IMR-90 (cell line): ENCODE measurements at regions not wholly inside any gene's neighbourhood (a gene's known extent, or its start where the extent isn't known, plus 50 kb on each side); places are given as distances from the start of the nearest gene placed in this dataset.

Experiments used
- ATAC-seq: fragments of 200-7000 bp; cut with Tn5 transposase; 2 replicates; pipeline ENCODE4 v1.9.1; 2020; ENCODE audit warnings: low read depth, mild to moderate bottlenecking, moderate library complexity
- BruUV-seq: library from RNA; stranded (reverse); fragments of 400-500 nt; replicated peaks from 2 replicates; lab custom pipeline; 2021; lab: Mats Ljungman, UMichigan
- CTCF ChIA-PET: fragments of 300-600 bp; formaldehyde crosslinking; extraction: SDS; loops from one replicate; lab custom pipeline; 2021; ENCODE audit warnings: antibody characterized with exemption; lab: Yijun Ruan, JAX
- POLR2A ChIA-PET: fragments of 300-600 bp; sonication (Branson Sonifier 250); formaldehyde crosslinking; loops from one replicate; lab custom pipeline; 2022; ENCODE audit warnings: antibody characterized with exemption; ENCODE audit not compliant: unreplicated experiment; lab: Charles Lee
- DNase-seq: peaks from one replicate; pipeline ENCODE4 v3.0.0; 2013
- H2AFZ ChIP-seq: replicated peaks from 2 replicates; pipeline ENCODE3; 2013; ENCODE audit warnings: low read length, mild to moderate bottlenecking; ENCODE audit not compliant: poor library complexity
- H2AK5ac ChIP-seq: 2 replicates; pipeline ENCODE4 v1.6.1; 2013; ENCODE audit warnings: low read depth, low read length, inconsistent platforms
- H2AK9ac ChIP-seq: replicated peaks from 2 replicates; pipeline ENCODE3; 2013; ENCODE audit warnings: mild to moderate bottlenecking, low read depth, low read length, moderate library complexity; ENCODE audit not compliant: poor library complexity
- H2BK120ac ChIP-seq: 2 replicates; pipeline ENCODE4 v1.6.1; 2013; ENCODE audit warnings: low read depth, low read length, inconsistent platforms
- H2BK15ac ChIP-seq: 3 replicates; pipeline ENCODE4 v1.6.1; 2013; ENCODE audit warnings: low read depth, low read length, inconsistent platforms
- H2BK20ac ChIP-seq: 2 replicates; pipeline ENCODE4 v1.6.1; 2013; ENCODE audit warnings: low read depth, mild to moderate bottlenecking, inconsistent platforms, low read length, moderate library complexity
- H2BK5ac ChIP-seq: 2 replicates; pipeline ENCODE4 v1.6.1; 2013; ENCODE audit warnings: mild to moderate bottlenecking, low read depth, low read length, inconsistent platforms; ENCODE audit not compliant: poor library complexity, severe bottlenecking
- H3K14ac ChIP-seq: replicated peaks from 2 replicates; pipeline ENCODE4 v1.6.1; 2013; ENCODE audit warnings: low read depth, low read length, inconsistent platforms
- H3K18ac ChIP-seq: 2 replicates; pipeline ENCODE4 v1.6.1; 2013; ENCODE audit warnings: low read depth, low read length, control low read depth
- H3K23ac ChIP-seq: 2 replicates; pipeline ENCODE4 v1.6.1; 2013; ENCODE audit warnings: low read depth, low read length, inconsistent platforms
- H3K27ac ChIP-seq: 2 replicates; pipeline ENCODE4 v1.5.1; 2013; ENCODE audit warnings: mild to moderate bottlenecking, control low read depth, low read length; ENCODE audit not compliant: insufficient read depth
- H3K27me3 ChIP-seq: 2 replicates; pipeline ENCODE4 v1.6.1; 2013; ENCODE audit warnings: low read length; ENCODE audit not compliant: control insufficient read depth, insufficient read depth
- H3K36me3 ChIP-seq: 2 replicates; pipeline ENCODE4 v1.6.1; 2013; ENCODE audit warnings: low read length, mixed read lengths; ENCODE audit not compliant: control insufficient read depth, insufficient read depth
- H3K4ac ChIP-seq: 2 replicates; pipeline ENCODE4 v1.6.1; 2013; ENCODE audit warnings: low read depth, low read length, inconsistent platforms
- H3K4me1 ChIP-seq: 2 replicates; pipeline ENCODE4 v1.6.1; 2013; ENCODE audit warnings: low read length, mixed read lengths; ENCODE audit not compliant: control insufficient read depth, insufficient read depth
- H3K4me2 ChIP-seq: 2 replicates; pipeline ENCODE4 v1.6.1; 2013; ENCODE audit warnings: low read depth, mild to moderate bottlenecking, control low read depth, low read length, moderate library complexity
- H3K4me3 ChIP-seq: 2 replicates; pipeline ENCODE4 v1.5.1; 2013; ENCODE audit warnings: low read depth, mild to moderate bottlenecking, control low read depth, low read length, moderate library complexity; ENCODE audit not compliant: insufficient read depth
- H3K56ac ChIP-seq: 2 replicates; pipeline ENCODE4 v1.6.1; 2013; ENCODE audit warnings: low read length, inconsistent platforms; ENCODE audit not compliant: insufficient read depth; ENCODE audit errors: extremely low read depth
- H3K79me1 ChIP-seq, 2 experiments: 2 replicates each; pipeline ENCODE4 v1.6.1; 2013; ENCODE audit warnings: low read length in 2 of 2, inconsistent platforms in 1 of 2, low read depth in 1 of 2
- H3K9ac ChIP-seq: 2 replicates; pipeline ENCODE4 v1.6.1; 2013; ENCODE audit warnings: low read depth, low read length, control low read depth
- H3K9me1 ChIP-seq: 2 replicates; pipeline ENCODE4 v1.6.1; 2013; ENCODE audit warnings: low read length, inconsistent platforms; ENCODE audit not compliant: insufficient read depth
- H3K9me3 ChIP-seq: 2 replicates; pipeline ENCODE4 v1.6.1; 2013; ENCODE audit warnings: low read length; ENCODE audit not compliant: control insufficient read depth, insufficient read depth
- H4K20me1 ChIP-seq: 2 replicates; pipeline ENCODE4 v1.6.1; 2013; ENCODE audit warnings: low read length, inconsistent platforms; ENCODE audit not compliant: insufficient read depth
- H4K5ac ChIP-seq: 2 replicates; pipeline ENCODE4 v1.6.1; 2013; ENCODE audit warnings: mild to moderate bottlenecking, low read depth, low read length, control low read depth
- H4K8ac ChIP-seq, 2 experiments: 2 replicates each; pipeline ENCODE4 v1.6.1; 2013; ENCODE audit warnings: low read depth in 2 of 2, low read length in 2 of 2, control low read depth in 1 of 2, inconsistent platforms in 1 of 2
- H4K91ac ChIP-seq: 2 replicates; pipeline ENCODE4 v1.6.1; 2013; ENCODE audit warnings: low read depth, low read length, inconsistent platforms; ENCODE audit not compliant: insufficient read depth
- BHLHE40 ChIP-seq: fragments of 150-350 bp; IDR thresholded peaks from 2 replicates; pipeline ENCODE4 v1.6.1; 2016; ENCODE audit warnings: mild to moderate bottlenecking, low read depth, low read length
- CEBPB ChIP-seq: IDR thresholded peaks from 2 replicates; pipeline ENCODE4 v1.6.1; 2012; ENCODE audit warnings: low read depth, low read length, improper control_type of control experiment
- CHD1 ChIP-seq: IDR thresholded peaks from 2 replicates; pipeline ENCODE4 v1.6.1; 2012; ENCODE audit warnings: low read depth, low read length, improper control_type of control experiment
- FOS ChIP-seq: fragments of 150-350 bp; IDR thresholded peaks from 2 replicates; pipeline ENCODE4 v1.6.1; 2016; ENCODE audit warnings: low read depth, low read length
- MAFK ChIP-seq: IDR thresholded peaks from 2 replicates; pipeline ENCODE4 v1.6.1; 2012; ENCODE audit warnings: low read depth, low read length, improper control_type of control experiment
- MAZ ChIP-seq: IDR thresholded peaks from 2 replicates; pipeline ENCODE4 v1.6.1; 2012; ENCODE audit warnings: low read depth, mild to moderate bottlenecking, low read length, improper control_type of control experiment, moderate library complexity, borderline replicate concordance
- MXI1 ChIP-seq: IDR thresholded peaks from 2 replicates; pipeline ENCODE4 v1.6.1; 2012; ENCODE audit warnings: low read depth, mild to moderate bottlenecking, low read length, moderate library complexity, borderline replicate concordance
- NFE2L2 ChIP-seq: fragments of 150-350 bp; IDR thresholded peaks from 2 replicates; pipeline ENCODE4 v1.6.1; 2016; ENCODE audit warnings: low read depth, mild to moderate bottlenecking, low read length
- POLR2A ChIP-seq: IDR thresholded peaks from 2 replicates; pipeline ENCODE4 v1.6.1; 2012; ENCODE audit warnings: mild to moderate bottlenecking, low read depth, low read length
- RAD21 ChIP-seq: IDR thresholded peaks from 2 replicates; pipeline ENCODE4 v1.6.1; 2012; ENCODE audit warnings: low read length, improper control_type of control experiment
- RCOR1 ChIP-seq: IDR thresholded peaks from 2 replicates; pipeline ENCODE4 v1.6.1; 2012; ENCODE audit warnings: mild to moderate bottlenecking, low read length, improper control_type of control experiment; ENCODE audit not compliant: insufficient replicate concordance
- RFX5 ChIP-seq: IDR thresholded peaks from 2 replicates; pipeline ENCODE4 v1.8.0; 2012; ENCODE audit warnings: low read depth, mild to moderate bottlenecking, low read length, moderate library complexity
- SMC3 ChIP-seq: fragments of 150-350 bp; IDR thresholded peaks from 2 replicates; pipeline ENCODE4 v1.6.1; 2016; ENCODE audit warnings: low read depth, mild to moderate bottlenecking, antibody characterized with exemption, low read length, moderate library complexity
- WGBS, 2 experiments: methylation state at CpG; one replicate each; pipeline versions ENCODE4 v1.1.5 to v1.1.7; 2013; ENCODE audit warnings: missing lambda C conversion rate in 2 of 2; ENCODE audit not compliant: insufficient read length in 1 of 2; ENCODE audit errors: extremely low coverage in 2 of 2; 5-methylcytosine and 5-hydroxymethylcytosine counted together
- dilution Hi-C: fragments of 300-500 bp; cut with HindIII; formaldehyde crosslinking; loops from one replicate; pipeline ENCODE4 v1.14.3; 2018; ENCODE audit warnings: low sequenced_read_pairs; ENCODE audit not compliant: unreplicated experiment
- in situ Hi-C: fragments of 300-500 bp; cut with MboI; formaldehyde crosslinking; loops from 3 replicates; pipeline ENCODE4 v1.14.3; 2019; ENCODE audit warnings: low sequenced_read_pairs, inconsistent platforms, mixed read lengths
- intact Hi-C: fragments of 100-400 bp; cut with micrococcal nuclease; formaldehyde crosslinking; loops from 2 replicates; pipeline ENCODE4 v1.10.0; 2022
- TF ChIP-seq, protein P1 (sequence below): fragments of 150-350 bp; IDR thresholded peaks from 2 replicates; pipeline ENCODE4 v1.6.1; 2017; ENCODE audit warnings: mild to moderate bottlenecking, antibody characterized with exemption, low read length, low read depth
- TF ChIP-seq, protein P2 (sequence below): fragments of 150-350 bp; IDR thresholded peaks from 2 replicates; pipeline ENCODE4 v1.6.1; 2016; ENCODE audit warnings: low read depth, mild to moderate bottlenecking, low read length, moderate library complexity, borderline replicate concordance
- TF ChIP-seq, protein P3 (sequence below): conservative IDR thresholded peaks from 2 replicates; pipeline ENCODE4 v1.5.1; 2012; ENCODE audit warnings: mild to moderate bottlenecking, low read depth, low read length, improper control_type of control experiment

DNA sequence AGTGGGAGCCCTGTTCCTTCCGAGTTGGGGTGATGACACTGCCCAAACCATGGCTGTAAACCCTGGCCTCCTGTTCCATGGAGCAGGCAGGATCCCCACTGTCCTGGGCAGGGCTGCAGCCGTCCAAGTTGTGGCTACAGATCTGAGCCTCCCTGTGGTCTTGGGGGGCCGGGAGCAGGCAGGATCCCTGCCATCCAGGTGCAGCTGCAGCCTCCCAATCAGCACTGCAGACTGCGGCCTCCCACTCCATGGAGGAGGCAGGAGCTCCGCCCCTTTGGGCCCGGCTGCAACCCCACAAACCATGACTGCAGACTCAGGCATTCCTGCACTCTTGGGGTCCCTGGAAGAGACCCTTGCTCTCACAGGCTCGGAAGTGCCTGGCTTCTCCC is 872.1 kb upstream of the GJE1 start:
- no peaks in the 10 kb centered on the region for H3K27me3 ChIP-seq
- H3K4me1 ChIP-seq: no peaks in the 10 kb centered on the region
- ChIA-PET CTCF (no interaction called here), POLR2A (no interaction called here)
- no peak overlapping the region for H2AK9ac ChIP-seq
- H2AK5ac ChIP-seq: no peak overlapping the region
- H3K9me1 ChIP-seq: no peaks in the 10 kb centered on the region
- no peak overlapping the region for H2BK120ac ChIP-seq
- H3K4me3 ChIP-seq: no peak overlapping the region
- BruUV-seq: no TSS peak
- H3K18ac ChIP-seq: no peak overlapping the region
- no peak overlapping the region for H3K56ac ChIP-seq
- no peak for DNase-seq
- no peaks in the 10 kb centered on the region for H4K20me1 ChIP-seq
- no peak overlapping the region for H3K27ac ChIP-seq
- H4K5ac ChIP-seq: no peak overlapping the region
- H3K4ac ChIP-seq: no peak overlapping the region
- no peak for ATAC-seq
- no peak overlapping the region for H4K8ac ChIP-seq
- no peaks in the 10 kb centered on the region for H3K79me1 ChIP-seq
- no peak overlapping the region for H3K4me2 ChIP-seq
- no peak overlapping the region for H3K23ac ChIP-seq
- no peaks in the 10 kb centered on the region for H3K9me3 ChIP-seq
- dilution Hi-C loops: no loop called here
- 100% methylated on average over 1 of the region's 7 CpGs; no CpG with 5 or more reads in 1 of the 2 experiments for WGBS, 2 experiments
- no peak overlapping the region for H4K91ac ChIP-seq
- intact Hi-C loops: no loop called here
- TF ChIP-seq, protein P1, sequence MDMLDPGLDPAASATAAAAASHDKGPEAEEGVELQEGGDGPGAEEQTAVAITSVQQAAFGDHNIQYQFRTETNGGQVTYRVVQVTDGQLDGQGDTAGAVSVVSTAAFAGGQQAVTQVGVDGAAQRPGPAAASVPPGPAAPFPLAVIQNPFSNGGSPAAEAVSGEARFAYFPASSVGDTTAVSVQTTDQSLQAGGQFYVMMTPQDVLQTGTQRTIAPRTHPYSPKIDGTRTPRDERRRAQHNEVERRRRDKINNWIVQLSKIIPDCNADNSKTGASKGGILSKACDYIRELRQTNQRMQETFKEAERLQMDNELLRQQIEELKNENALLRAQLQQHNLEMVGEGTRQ: no peak
- TF ChIP-seq BHLHE40 (no peak), FOS (no peak), RFX5 (no peak), SMC3 (no peak), CHD1 (no peak), MXI1 (no peak), RCOR1 (no peak), NFE2L2 (no peak), MAZ (no peak), MAFK (no peak), POLR2A (no peak), CEBPB (no peak), RAD21 (no peak)
- TF ChIP-seq, protein P2, sequence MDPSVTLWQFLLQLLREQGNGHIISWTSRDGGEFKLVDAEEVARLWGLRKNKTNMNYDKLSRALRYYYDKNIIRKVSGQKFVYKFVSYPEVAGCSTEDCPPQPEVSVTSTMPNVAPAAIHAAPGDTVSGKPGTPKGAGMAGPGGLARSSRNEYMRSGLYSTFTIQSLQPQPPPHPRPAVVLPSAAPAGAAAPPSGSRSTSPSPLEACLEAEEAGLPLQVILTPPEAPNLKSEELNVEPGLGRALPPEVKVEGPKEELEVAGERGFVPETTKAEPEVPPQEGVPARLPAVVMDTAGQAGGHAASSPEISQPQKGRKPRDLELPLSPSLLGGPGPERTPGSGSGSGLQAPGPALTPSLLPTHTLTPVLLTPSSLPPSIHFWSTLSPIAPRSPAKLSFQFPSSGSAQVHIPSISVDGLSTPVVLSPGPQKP: no peak
- TF ChIP-seq, protein P3, sequence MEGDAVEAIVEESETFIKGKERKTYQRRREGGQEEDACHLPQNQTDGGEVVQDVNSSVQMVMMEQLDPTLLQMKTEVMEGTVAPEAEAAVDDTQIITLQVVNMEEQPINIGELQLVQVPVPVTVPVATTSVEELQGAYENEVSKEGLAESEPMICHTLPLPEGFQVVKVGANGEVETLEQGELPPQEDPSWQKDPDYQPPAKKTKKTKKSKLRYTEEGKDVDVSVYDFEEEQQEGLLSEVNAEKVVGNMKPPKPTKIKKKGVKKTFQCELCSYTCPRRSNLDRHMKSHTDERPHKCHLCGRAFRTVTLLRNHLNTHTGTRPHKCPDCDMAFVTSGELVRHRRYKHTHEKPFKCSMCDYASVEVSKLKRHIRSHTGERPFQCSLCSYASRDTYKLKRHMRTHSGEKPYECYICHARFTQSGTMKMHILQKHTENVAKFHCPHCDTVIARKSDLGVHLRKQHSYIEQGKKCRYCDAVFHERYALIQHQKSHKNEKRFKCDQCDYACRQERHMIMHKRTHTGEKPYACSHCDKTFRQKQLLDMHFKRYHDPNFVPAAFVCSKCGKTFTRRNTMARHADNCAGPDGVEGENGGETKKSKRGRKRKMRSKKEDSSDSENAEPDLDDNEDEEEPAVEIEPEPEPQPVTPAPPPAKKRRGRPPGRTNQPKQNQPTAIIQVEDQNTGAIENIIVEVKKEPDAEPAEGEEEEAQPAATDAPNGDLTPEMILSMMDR: no peak
- H3K14ac ChIP-seq: no peak overlapping the region
- no peak overlapping the region for H2BK20ac ChIP-seq
- H2BK5ac ChIP-seq: no peak overlapping the region
- in situ Hi-C loops: no loop called here
- H2BK15ac ChIP-seq: no peak overlapping the region
- peak overlapping the region; percentile 63 for H2AFZ ChIP-seq
- H3K36me3 ChIP-seq: no peaks in the 10 kb centered on the region
- no peak overlapping the region for H3K9ac ChIP-seq
